SK-N-SH treated with all-trans-retinoic acid at 6 μM for 48 hours (cell line): ENCODE measurements at regions not wholly inside any gene's neighbourhood (a gene's known extent, or its start where the extent isn't known, plus 50 kb on each side); places are given as distances from the start of the nearest gene placed in this dataset.

Source experiments
- CREB5 ChIP-seq: fragments of 250-450 bp; sonication (Bioruptor Pico); IDR thresholded peaks from 2 replicates; pipeline ENCODE4 v1.5.1; 2020; ENCODE audit warnings: low read depth, mild to moderate bottlenecking, moderate library complexity
- ESRRG ChIP-seq: fragments of 250-450 bp; sonication (Bioruptor Pico); IDR thresholded peaks from 2 replicates; pipeline ENCODE4 v1.6.1; 2021; ENCODE audit warnings: mild to moderate bottlenecking
- ISL1 ChIP-seq: fragments of 250-450 bp; sonication (Bioruptor Pico); IDR thresholded peaks from 2 replicates; pipeline ENCODE4 v2.1.2; 2022; ENCODE audit warnings: mild to moderate bottlenecking, moderate library complexity
- ZC3H10 ChIP-seq: fragments of 250-450 bp; sonication (Bioruptor Pico); IDR thresholded peaks from 2 replicates; pipeline ENCODE4 v1.5.1; 2021; ENCODE audit warnings: mild to moderate bottlenecking, moderate library complexity
- ZNF565 ChIP-seq: fragments of 450-650 bp; formaldehyde crosslinking; conservative IDR thresholded peaks from 2 replicates; pipeline ENCODE4 v1.5.0; 2020; ENCODE audit warnings: low read depth, mild to moderate bottlenecking, moderate library complexity

DNA sequence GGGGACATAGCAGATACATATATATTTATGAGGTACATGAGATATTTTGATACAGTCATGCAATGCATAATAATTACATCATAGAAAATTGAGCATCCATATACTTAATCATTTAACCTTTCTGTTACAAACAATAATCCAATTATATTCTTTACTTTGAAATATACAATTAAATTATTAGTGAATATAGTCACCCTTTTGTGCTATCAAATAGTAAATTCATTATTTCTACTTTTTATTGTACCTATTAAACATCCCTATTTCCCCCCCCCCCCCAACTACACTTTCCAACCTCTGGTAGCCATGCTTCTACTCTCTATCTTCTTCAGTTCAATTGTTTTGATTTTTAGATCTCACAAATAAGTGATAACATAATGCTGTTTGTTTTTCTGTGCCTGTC lies 719.1 kb downstream of the ZBBX start:
- TF ChIP-seq ZNF565 (CRISPR knock-in tag) (no peak), ZC3H10 (CRISPR knock-in tag) (no peak), CREB5 (CRISPR knock-in tag) (no peak), ESRRG (CRISPR knock-in tag) (no peak), ISL1 (CRISPR knock-in tag) (no peak)
